ENCODE measurements at regions not wholly inside any gene's neighbourhood (a gene's known extent, or its start where the extent isn't known, plus 50 kb on each side); places are given as distances from the start of the nearest gene placed in this dataset.

- TF ChIP-seq POLR2AphosphoS5 (IDR thresholded peaks at IDR 0.05), result no peak
- TF ChIP-seq CTCF (IDR thresholded peaks at IDR 0.05), result no peak
- no peak for TF ChIP-seq POLR2A (IDR thresholded peaks at IDR 0.05)
These were observed 130.8 kb downstream of the PJA1 start for GRCh38 chrX:69034451-69034850.

All from stomach (tissue), 4 donors.